Daoy (cell line): ENCODE measurements at regions not wholly inside any gene's neighbourhood (a gene's known extent, or its start where the extent isn't known, plus 50 kb on each side); places are given as distances from the start of the nearest gene placed in this dataset.

Experiments used
- DNase-seq: peaks from one replicate; pipeline ENCODE4 v3.0.0-alpha.2; 2015; ENCODE audit warnings: low read depth

DNA sequence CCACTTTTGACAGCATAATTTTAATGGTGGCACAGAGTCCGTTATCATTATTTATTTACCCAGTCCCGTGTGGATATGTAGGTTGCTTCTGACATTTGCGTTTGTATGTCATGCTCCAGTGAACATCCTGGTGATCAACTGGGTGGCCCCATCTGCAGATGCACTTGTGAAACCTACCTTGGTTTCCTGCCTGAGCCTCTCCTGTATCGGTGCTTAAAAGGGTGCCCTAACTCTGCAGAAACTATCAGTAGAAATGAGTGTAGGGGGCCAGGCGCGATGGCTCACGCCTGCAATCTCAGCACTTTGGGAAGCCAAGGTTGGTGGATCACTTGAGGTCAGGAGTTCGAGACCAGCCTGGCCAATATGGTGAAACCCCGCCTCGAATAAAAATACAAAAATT lies 92.1 kb upstream of the IER5L start:
- DNase-seq, result no peak

DNA sequence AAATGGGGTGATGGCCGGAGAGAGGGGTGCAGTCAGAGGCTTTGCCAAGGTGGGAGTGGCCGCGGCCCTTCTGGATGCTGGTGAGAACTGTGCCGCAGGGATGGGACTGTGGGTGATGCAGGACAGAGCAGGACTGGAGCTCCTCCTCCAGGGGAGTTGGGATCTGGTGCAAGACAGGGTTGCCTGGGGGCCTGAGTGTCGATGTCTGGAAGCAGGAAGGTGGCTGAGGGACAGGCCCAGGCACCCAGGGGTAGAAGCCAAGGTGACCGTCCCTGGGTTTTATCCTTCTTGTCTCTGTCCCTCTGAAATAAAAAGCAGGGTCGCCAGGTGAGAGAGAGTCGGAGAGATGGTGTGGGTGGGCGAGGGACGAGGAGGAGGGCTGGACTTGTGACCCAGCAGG lies 89.1 kb upstream of the IER5L start:
- no peak for DNase-seq

DNA sequence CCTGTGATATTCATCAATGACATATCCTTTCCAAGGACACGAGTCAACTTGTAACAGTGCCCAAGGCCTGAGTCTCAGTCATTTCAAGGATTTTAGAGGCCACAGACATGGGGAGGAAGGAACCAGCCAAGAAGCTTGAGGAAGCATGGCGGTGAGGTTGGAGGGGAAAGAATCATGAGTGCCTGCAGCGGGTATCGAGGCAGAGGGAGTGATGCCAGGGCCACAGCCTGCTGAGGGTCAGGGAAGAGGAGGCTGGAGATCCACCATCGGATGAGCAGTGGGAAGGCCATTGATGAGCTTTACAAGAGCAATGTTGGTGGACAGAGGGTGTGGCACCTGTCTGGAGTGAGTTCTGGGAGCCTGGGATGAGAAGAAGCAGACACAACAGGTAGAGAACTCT lies 88.5 kb upstream of the IER5L start:
- DNase-seq, result no peak

DNA sequence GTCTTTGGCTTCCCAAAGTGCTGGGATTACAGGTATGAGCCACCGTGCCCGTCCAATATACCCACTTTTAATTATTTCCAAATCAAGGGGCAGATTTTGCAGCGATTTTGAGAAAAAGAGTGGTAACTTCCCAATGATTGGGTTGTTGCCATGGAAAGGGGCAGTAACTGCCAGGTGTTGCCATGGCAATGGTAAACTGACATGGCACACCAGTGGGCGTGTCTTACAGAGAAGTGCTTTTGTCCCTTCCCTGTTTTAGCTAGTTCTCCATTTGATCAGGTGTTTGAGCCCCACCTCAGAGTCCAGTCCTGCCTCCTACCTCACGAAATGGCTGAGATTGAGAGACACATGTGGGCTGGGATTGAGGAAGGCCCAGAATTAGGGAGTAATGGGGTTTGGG lies 86.3 kb upstream of the IER5L start:
- no peak for DNase-seq

DNA sequence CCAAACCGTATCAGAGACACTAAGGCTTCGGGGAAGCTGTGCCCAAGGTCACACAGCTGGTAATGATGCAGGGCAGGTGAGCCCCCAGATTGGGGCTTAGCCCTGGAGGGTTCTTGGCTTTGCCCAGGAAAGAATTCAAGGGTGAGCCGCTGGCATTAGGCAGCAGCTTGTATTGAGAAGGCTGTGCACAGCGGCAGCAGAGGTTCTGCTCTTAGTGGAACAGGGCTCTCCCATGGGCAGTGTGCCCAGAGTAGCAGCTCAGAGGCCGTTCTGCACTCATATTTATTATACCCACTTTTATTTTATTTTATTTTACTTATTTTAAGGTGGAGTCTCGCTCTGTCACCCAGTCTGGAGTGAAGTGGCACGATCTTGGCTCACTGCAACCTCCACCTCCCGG lies 85.8 kb upstream of the IER5L start:
- DNase-seq, result no peak

DNA sequence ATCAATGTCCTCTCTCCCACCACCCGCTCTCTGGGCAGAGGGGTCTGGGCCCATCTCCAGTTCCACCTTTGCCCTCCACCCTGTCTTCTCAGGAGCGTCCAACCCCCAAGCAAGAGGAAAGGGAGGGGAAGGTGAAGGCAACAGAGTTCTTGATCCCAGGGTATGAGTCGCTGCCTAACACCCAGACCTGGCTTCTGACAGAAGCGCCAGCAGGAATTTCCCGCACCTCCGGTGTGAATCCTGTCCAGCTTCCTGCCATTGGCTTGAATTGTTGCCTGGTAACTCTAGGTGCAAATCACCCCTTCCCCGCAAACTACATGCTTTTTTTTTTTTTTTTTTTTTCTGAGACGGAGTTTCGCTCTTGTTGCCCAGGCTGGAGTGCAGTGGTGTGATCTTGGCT lies 84.2 kb upstream of the IER5L start:
- no peak for DNase-seq

DNA sequence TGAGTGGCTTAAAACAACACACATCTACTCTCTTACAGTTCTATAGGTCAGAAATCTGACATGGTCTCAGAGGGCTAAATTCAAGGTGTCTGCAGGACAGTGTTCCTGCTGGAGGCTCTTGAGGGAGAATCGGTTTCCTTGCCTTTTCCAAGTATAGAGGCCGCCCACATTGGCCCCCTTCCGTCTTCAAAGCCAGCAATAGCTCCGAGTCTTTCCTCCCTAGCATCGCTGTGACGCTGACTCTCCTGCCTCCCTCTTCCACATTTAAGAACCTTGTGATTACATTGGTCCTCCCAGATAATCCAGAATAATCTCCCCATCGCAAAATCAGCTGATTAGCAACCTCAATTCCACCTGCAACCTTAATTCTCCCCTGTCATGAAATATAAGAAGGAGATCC lies 81.3 kb upstream of the IER5L start:
- DNase-seq, result no peak

DNA sequence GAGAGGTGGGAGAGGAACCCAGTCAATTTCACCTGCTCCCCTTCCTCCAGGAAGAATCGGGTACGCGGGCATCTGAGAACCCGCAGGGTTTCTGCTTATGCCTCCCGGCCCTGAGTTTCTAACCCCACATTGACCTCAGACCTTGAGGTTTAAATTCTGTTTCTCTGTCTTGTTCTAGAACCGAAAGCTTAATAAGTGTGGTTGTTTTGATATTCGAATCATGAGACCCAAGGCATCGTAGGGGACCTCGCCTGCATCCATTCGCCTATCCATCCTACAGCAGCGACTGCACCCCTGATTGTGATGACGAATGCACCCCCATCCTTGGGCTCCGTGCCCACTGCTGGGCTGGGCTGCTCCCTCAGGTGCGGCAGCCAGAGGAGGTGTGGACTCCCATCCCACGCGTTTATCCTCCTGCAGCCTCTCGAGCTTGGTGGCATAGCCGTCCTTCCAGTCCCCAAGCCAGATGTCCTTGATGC lies 80.8 kb upstream of the IER5L start:
- no peak for DNase-seq

DNA sequence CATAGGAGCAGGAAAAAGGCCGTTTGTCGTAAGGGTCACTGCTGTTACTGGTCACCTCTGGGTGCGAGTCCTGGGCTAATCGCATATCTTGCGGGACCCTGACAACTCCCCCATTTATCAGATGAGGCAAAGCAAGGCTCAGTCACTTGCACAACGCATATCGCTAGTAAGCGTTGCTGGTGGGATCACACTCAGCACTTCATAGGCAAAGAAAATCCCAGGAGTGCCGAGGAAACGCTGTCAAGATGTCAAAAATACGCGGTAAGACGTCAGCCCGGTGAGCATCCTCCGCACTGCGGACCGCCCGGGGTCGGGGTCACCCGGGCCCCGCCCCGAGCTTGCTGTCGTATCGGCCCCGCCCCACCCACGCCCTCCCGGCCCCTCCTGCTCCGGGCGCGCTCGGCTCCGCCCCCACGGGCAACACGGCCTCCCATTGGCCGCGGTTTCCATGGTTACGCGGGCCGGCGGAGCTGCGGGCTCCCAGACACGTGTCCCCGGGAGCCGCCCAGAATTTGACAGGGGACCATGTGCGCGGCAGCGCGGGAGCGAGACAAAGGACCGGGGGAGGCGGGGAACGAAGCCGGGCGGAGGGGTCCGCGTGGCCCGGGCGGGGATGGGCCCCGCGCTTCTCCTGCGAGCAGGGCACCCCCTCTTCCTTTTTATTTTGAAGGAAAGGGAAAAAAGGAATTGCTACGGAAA lies 80.2 kb upstream of the IER5L start:
- DNase-seq, result no peak

DNA sequence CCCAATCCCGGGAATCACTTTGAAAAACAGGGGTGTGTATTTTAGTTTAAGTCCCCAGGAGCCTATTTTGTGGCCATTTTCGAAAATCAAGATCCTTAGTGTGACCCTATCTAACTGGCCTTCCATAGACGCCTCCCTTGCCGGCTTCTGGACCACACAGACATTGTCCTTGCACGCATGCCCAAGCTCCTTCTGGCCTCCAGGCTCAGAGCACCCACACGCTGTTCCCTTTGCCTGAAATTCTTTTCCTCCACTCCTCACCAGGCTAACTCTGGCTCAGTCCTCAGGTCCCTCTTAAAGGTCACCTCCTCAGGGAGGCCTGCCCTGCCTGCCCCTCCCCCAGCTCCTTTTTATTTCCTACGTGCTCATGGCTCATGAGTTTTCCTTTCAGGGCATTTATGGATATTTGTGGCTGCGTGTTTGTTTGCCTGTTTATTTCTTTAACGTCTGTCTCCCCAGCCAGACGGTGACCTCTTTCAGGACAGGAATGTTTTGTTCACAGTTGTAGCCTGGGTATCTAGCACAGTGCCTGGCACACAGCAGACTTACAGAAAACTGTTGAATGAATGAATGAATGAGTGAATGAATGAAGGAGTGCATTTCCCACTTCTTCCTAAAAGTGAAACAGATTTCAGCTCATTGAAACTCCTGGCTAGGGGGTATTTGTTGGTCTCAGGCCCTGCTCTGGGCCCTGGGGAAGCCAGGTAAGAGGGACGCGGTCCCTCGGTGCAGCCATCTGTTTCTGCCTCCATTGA lies 79.1 kb upstream of the IER5L start:
- DNase-seq, result no peak

DNA sequence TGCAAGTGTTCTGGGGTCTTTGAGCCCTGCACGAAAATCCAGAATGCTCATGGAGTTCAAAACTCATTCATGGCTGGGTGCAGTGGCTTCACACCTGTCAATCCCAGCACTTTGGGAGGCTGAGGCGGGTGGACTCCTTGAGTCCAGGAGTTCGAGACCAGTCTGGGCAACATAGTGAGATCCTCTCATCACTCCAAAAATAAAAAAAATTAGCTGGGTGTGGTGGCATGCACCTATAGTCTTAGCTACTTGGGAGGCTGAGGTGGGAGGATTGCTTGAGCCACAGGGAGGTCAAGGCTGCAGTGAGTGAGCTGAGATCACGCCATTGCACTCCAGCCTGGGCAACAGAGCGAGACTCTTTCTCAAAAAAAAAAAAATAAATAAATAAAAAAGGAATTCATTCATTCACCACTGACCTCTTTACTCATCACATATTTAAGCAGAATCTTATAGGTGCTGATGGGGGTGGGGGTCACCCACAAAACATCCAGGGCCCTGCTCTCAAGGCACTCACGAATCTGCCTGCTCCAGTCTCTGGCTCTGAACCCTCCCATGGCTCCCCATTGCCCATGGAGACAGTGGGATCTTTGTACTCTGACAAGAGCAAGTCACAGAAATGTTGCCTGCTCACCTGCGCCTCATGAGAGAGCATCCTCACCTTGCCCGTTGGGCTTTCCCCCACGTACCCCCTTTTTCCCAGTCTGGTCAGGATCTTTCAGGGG lies 76.7 kb upstream of the IER5L start:
- DNase-seq, result no peak

DNA sequence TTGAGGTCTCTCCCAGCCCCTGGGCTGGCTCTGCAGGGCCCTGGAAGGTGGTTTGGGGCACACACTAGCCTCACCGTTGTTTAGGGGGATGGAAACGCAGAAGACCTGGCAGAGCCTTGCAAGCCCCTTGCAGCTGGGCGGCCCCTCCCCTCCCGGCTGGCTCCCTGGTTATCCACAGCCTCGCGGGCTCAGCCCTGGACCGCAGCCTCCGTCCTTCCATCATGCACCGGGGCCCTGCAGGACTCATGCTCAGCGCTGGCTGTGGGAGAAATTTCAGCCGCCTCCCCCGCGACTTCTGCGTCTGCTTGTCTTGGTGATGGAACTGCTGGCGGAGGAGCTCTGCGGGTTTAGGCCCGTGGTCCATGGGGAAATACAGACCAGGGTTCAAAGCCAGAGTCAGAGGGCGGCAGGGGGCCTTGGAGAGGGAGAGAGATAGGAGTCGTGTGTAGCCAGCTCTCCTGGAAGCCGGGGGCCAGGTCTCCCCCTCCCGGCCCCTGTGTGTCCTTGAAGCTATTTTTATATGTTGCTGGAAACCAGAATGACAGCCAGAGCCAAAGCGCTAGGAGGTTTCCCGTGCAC lies 75.8 kb upstream of the IER5L start:
- no peak for DNase-seq

DNA sequence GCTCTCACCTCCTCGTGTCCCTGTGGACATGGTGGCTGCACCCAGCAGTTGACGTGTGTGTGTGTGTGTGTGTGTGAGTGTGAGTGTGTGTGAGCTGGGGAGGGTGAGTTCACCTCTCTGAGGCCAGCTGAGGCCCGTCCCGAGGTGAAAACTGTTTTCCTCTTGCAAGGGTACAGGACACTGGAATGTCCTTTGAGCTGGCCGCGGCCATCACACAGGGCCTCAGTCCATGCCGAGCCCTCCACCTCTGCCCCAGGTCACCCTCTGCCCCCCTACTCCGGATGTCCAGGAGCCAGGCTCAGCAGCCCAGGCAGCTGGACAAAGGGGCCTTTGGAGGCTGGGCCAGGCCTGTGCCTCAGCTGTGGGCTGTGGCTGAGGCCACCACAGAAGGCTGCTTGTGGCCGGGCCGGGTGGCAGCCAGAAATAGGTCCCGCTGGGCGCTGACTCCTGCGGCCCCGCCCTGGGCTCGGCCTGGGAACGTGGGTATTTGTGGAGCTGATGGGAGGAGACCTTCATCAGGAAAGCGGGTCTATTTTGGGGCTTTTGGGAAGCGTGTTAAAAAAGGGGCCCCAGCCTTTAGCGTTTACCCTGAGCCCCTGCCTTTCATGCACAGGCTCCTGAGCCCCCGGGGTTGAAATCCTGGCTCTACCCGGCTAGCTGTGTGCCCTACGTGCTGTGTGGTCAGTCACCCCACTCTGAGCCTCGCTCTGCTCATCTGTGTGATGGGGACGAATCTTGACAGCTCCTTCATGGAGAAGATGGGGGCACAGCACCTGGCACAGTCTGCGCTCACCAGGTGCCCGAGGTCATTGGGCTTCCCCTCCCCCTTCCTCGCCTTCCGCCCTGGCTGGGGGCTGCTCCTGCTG lies 75.1 kb upstream of the IER5L start:
- DNase-seq, result no peak

DNA sequence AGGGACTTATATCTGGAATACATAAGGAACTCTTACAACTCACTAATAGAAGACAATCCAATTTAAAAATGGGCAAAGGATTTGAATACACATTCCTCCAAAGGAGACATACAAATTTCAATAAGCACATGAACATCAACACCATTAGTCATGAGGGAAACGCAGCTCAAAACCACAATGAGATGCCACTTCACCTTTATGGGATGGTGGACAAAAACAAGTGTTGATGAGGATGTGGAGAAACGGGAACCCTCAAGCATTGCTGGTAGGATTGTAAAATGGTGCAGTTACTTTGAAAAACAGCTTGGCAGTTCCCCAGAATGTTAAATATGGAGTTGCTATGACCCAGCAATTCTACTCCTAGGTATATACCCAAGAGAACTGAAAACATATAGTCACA lies 72.7 kb upstream of the IER5L start:
- no peak for DNase-seq

DNA sequence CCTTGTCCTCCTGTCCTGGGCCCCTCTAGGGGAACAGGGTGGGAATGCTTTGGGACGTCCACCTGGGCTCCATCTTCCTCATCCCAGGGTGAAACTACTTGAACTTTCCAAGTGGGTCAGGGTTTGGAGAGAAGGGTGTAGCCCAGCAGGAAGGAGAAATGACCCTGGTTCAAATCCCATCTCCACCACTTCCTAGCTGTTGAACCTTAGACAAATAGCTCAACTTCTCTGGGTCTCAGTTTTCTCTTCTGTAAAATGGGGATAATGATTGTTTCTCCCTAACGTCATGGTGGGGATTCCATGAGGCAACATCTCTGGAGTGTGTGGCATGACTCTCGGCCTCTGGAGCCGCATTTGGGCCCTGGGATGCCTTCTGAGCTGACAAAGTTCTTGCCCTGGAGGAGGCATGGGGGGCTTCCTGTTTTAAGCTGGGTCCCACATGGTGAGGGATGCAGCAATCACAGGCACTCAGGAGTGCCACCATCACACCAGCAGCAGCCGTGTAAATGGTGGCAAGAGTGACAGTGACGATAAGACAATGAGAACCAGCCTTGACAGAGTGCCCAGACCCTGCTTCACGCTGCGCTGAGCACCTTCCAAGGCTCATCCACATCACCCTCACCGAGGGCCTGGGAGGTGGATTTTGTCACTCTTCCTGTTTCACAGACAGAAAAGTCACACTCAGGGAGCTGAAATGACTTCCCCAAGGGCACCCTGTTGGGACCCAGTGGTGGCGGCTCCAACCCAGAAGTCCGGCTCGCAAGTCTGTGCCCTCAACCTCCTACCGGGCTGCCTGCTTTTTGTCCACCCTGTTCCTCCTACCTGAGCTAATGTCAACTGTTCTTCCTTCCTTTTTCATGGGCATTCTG lies 69.5 kb upstream of the IER5L start:
- no peak for DNase-seq

DNA sequence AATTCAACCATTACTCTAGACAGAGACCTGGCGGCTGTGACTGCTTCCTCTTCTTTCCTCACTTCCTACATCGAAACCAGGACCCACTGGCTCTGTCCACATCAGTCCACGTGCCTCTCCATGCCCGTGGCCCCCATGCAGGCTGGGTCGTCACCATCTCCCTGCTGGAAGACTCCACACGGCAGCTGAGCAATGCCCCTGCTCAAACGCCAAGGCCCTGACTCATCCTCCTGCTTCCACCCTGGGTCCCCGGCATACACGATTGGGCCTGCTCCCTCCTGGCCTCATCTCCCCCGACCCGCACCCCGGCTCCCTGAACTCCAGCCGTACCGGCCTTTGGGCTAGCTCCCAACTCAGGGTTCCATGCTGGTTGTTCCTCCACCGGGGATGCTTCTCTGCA lies 67.2 kb upstream of the IER5L start:
- DNase-seq, result no peak

DNA sequence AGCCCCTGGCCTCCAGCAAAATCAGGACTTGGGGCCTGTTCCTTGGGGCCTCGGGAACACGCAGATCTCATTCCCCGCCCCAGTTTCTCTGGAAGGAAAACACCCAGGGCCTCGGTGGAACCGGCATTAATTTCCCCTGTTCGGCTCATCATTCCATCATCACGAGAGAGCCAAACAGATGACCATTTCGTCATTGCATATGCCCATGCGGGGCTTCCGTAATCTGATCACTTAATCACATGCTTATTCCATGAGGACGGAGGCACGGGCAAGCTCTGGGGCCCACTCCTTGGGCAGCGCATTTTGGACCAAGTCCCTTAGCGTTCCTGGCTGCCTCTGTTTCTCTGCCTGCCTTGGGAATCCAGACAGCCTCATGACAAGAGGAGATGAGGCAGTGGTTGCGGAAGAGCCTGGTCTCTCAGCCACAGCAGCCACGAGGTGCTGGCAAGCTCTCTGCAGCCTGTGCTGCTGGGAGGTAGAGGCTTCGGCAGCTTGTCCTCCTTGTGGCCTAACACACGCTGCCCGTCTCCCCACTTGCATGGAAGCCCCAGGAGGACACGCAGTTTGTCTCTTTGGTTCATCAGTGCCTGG lies 65.0 kb upstream of the IER5L start:
- no peak for DNase-seq

DNA sequence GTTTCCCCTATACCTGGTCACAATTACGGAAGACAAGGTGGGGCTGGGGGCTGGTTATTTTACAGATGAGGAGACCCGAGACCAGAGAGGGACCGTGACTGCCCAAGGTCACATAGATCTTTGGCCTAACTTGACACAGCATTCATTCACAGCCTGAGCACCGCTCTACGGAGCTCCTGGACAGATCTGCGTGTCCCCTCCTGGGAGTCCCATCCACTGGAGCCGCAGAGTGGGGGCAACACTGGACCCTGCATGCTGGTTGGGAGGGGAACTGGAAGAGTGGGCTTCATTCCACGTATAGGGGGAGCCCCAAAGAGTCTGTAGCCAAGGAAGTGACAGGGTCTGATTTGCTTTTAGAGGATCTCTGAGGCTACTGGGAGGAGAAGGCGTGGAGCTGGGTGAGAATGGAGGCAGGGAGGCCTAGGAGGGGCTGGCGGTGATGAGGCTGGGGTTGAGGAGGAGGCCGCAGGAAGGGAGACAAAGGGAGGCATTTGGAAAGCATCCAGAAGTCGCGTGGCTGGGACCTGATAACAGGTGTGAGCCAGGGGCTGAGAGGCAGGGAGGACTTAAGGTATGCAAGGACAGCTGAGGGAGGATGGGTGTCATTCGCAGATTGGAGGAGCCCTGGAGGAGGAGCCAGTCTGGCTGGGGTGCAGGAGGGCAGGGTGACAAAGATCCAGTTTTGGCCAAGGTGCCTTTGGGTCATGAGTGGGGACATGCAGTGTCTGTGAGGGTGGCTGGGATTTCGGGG lies 64.3 kb upstream of the IER5L start:
- no peak for DNase-seq

DNA sequence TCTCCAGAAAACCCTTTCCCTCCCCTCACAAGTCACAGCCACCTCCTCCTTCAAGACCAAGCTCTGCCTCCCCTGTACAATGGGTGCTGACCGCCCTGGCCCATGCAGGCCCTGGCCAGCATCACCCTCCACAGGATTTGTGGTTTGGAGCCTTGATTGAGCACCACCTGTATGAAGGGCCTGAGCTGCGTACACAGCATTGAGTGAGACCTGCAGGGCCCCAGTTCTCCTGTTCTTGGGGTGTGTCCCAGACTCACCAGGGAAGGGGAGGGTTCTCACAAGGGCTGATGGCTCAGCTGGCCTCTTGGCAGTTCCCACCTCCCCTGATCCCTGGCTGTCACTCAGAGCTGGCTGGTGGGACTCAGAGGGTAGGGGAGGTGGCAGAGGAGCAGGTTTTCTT lies 63.7 kb upstream of the IER5L start:
- DNase-seq, result no peak
